GM12878 (cell line): ENCODE measurements at regions not wholly inside any gene's neighbourhood (a gene's known extent, or its start where the extent isn't known, plus 50 kb on each side); places are given as distances from the start of the nearest gene placed in this dataset.

Experiments used
- EED ChIP-seq: sonication (generic); IDR thresholded peaks from 2 replicates; pipeline ENCODE4 v1.6.1; 2016; ENCODE audit warnings: antibody characterized with exemption, low read depth
- RUNX3 ChIP-seq: IDR thresholded peaks from 2 replicates; pipeline ENCODE4 v1.6.1; 2012; ENCODE audit warnings: low read length, inconsistent platforms
- SIN3A ChIP-seq: IDR thresholded peaks from 2 replicates; pipeline ENCODE4 v1.6.1; 2012; ENCODE audit warnings: low read depth, low read length, improper control_type of control experiment
- YBX1 ChIP-seq: fragments of 450-650 bp; IDR thresholded peaks from 2 replicates; pipeline ENCODE4 v1.6.1; 2016; ENCODE audit warnings: antibody characterized with exemption
- TF ChIP-seq, protein P1 (sequence below): IDR thresholded peaks from 2 replicates; pipeline ENCODE4 v1.6.1; 2012; ENCODE audit warnings: low read length, inconsistent platforms
- TF ChIP-seq, protein P2 (sequence below): fragments of 450-650 bp; conservative IDR thresholded peaks from 2 replicates; pipeline ENCODE4 v1.6.1; 2017; ENCODE audit warnings: mild to moderate bottlenecking, moderate library complexity
- TF ChIP-seq, protein P3 (sequence below): fragments of 150-350 bp; IDR thresholded peaks from 2 replicates; pipeline ENCODE4 v1.6.1; 2016; ENCODE audit warnings: low read depth, low read length

DNA sequence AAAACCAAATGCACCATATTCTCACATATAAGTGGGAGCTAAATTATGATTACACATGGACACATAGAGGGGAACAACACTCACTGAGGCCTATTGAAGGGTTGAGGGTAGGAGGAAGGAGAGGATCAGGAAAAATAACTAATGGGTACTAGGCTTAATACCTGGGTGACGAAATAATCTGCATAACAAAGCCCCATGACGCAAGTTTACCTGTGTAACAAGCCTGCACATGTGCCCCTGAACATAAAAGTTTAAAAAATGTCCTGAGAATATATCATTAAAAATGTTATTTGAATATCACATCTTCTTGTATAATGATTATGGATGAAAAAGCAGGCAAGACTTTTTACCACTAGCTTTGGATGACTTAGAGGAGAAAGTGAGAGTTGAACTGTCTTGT lies 138.0 kb upstream of the NOVA1 start (continued):
- TF ChIP-seq, protein P1, sequence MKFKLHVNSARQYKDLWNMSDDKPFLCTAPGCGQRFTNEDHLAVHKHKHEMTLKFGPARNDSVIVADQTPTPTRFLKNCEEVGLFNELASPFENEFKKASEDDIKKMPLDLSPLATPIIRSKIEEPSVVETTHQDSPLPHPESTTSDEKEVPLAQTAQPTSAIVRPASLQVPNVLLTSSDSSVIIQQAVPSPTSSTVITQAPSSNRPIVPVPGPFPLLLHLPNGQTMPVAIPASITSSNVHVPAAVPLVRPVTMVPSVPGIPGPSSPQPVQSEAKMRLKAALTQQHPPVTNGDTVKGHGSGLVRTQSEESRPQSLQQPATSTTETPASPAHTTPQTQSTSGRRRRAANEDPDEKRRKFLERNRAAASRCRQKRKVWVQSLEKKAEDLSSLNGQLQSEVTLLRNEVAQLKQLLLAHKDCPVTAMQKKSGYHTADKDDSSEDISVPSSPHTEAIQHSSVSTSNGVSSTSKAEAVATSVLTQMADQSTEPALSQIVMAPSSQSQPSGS = no peak
- TF ChIP-seq SIN3A = no peak
- TF ChIP-seq, protein P2, sequence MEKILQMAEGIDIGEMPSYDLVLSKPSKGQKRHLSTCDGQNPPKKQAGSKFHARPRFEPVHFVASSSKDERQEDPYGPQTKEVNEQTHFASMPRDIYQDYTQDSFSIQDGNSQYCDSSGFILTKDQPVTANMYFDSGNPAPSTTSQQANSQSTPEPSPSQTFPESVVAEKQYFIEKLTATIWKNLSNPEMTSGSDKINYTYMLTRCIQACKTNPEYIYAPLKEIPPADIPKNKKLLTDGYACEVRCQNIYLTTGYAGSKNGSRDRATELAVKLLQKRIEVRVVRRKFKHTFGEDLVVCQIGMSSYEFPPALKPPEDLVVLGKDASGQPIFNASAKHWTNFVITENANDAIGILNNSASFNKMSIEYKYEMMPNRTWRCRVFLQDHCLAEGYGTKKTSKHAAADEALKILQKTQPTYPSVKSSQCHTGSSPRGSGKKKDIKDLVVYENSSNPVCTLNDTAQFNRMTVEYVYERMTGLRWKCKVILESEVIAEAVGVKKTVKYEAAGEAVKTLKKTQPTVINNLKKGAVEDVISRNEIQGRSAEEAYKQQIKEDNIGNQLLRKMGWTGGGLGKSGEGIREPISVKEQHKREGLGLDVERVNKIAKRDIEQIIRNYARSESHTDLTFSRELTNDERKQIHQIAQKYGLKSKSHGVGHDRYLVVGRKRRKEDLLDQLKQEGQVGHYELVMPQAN = no peak
- TF ChIP-seq, protein P3, sequence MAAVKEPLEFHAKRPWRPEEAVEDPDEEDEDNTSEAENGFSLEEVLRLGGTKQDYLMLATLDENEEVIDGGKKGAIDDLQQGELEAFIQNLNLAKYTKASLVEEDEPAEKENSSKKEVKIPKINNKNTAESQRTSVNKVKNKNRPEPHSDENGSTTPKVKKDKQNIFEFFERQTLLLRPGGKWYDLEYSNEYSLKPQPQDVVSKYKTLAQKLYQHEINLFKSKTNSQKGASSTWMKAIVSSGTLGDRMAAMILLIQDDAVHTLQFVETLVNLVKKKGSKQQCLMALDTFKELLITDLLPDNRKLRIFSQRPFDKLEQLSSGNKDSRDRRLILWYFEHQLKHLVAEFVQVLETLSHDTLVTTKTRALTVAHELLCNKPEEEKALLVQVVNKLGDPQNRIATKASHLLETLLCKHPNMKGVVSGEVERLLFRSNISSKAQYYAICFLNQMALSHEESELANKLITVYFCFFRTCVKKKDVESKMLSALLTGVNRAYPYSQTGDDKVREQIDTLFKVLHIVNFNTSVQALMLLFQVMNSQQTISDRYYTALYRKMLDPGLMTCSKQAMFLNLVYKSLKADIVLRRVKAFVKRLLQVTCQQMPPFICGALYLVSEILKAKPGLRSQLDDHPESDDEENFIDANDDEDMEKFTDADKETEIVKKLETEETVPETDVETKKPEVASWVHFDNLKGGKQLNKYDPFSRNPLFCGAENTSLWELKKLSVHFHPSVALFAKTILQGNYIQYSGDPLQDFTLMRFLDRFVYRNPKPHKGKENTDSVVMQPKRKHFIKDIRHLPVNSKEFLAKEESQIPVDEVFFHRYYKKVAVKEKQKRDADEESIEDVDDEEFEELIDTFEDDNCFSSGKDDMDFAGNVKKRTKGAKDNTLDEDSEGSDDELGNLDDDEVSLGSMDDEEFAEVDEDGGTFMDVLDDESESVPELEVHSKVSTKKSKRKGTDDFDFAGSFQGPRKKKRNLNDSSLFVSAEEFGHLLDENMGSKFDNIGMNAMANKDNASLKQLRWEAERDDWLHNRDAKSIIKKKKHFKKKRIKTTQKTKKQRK = no peak
- no peak for TF ChIP-seq YBX1
- no peak for TF ChIP-seq RUNX3
- no peak for TF ChIP-seq EED
- TF ChIP-seq, all 136 proteins: peak for 0
